ENCODE measurements at regions not wholly inside any gene's neighbourhood (a gene's known extent, or its start where the extent isn't known, plus 50 kb on each side); places are given as distances from the start of the nearest gene placed in this dataset.

GRCh38 chr7:50957431-50957830 is 174.7 kb upstream of the GRB10 start:
- H3K4me1 ChIP-seq (ENCODE audit: control insufficient read depth in 4 of 4, insufficient read depth in 4 of 4, low read length in 3 of 4) = no peaks in the 10 kb centered on the region
- H3K27me3 ChIP-seq (ENCODE audit: control insufficient read depth in 4 of 4, insufficient read depth in 4 of 4, low read length in 3 of 4) = no peaks in the 10 kb centered on the region
- no peak overlapping the region for H3K4me3 ChIP-seq (ENCODE audit: low read depth in 1 of 3, low read length in 3 of 3)
- no peak overlapping the region for H3K27ac ChIP-seq (ENCODE audit: low read depth in 1 of 2, low read length in 2 of 2)
- no peak overlapping the region for H3K9ac ChIP-seq (ENCODE audit: low read depth in 1 of 2, low read length in 2 of 2)
- DNase-seq (ENCODE audit: low spot score) = no peak
- no peaks in the 10 kb centered on the region for H3K36me3 ChIP-seq (ENCODE audit: control insufficient read depth in 4 of 4, insufficient read depth in 3 of 4, low read depth in 1 of 4, low read length in 3 of 4)
- H3K9me3 ChIP-seq (ENCODE audit: control insufficient read depth in 4 of 4, low read length in 3 of 4) = peaks cover 0 to 1% (median 0%) of the 10 kb centered on the region in 4 donors
- WGBS = 61% methylated on average over 6 of the region's 6 CpGs
- TF ChIP-seq MAX (IDR thresholded peaks at IDR 0.05) = no peak
- no peak for TF ChIP-seq ZBTB33 (IDR thresholded peaks at IDR 0.05)
- no peak for TF ChIP-seq CTCF (IDR thresholded peaks at IDR 0.05; ENCODE audit: low read depth, low read length, missing input control)
- no peak for TF ChIP-seq NR2F2 (IDR thresholded peaks at IDR 0.05)
- TF ChIP-seq ATF3 (IDR thresholded peaks at IDR 0.05) = no peak
- TF ChIP-seq RXRA (IDR thresholded peaks at IDR 0.05) = no peak
- TF ChIP-seq HNF4G (IDR thresholded peaks at IDR 0.05) = no peak
- no peak for TF ChIP-seq YY1 (IDR thresholded peaks at IDR 0.05)
- no peak for TF ChIP-seq GABPA (IDR thresholded peaks at IDR 0.05 in 1 of 2, conservative IDR thresholded peaks at IDR 0.05 in 1 of 2)
- TF ChIP-seq JUND (IDR thresholded peaks at IDR 0.05) = no peak
- TF ChIP-seq TAF1 (conservative IDR thresholded peaks at IDR 0.05) = no peak
- TF ChIP-seq FOXA2 (IDR thresholded peaks at IDR 0.05) = no peak
- TF ChIP-seq FOXA1 (IDR thresholded peaks at IDR 0.05) = no peak

- no peak overlapping the region for H3K9ac ChIP-seq (ENCODE audit: low read depth in 1 of 2, low read length in 2 of 2)
- no peak overlapping the region for H3K27ac ChIP-seq (ENCODE audit: low read depth in 1 of 2, low read length in 2 of 2)
- peaks cover 0 to 1% (median 0%) of the 10 kb centered on the region in 4 donors for H3K9me3 ChIP-seq (ENCODE audit: control insufficient read depth in 4 of 4, low read length in 3 of 4)
- H3K27me3 ChIP-seq (ENCODE audit: control insufficient read depth in 4 of 4, insufficient read depth in 4 of 4, low read length in 3 of 4) = no peaks in the 10 kb centered on the region
- TF ChIP-seq GABPA (IDR thresholded peaks at IDR 0.05 in 1 of 2, conservative IDR thresholded peaks at IDR 0.05 in 1 of 2) (no peak), TAF1 (conservative IDR thresholded peaks at IDR 0.05) (no peak), EGR1 (IDR thresholded peaks at IDR 0.05; ENCODE audit: low read depth in 2 of 2) (no peak), CTCF (IDR thresholded peaks at IDR 0.05; ENCODE audit: low read depth, low read length, missing input control) (no peak), FOXA1 (IDR thresholded peaks at IDR 0.05) (no peak), YY1 (IDR thresholded peaks at IDR 0.05) (no peak), RXRA (IDR thresholded peaks at IDR 0.05) (no peak), JUND (IDR thresholded peaks at IDR 0.05) (no peak), NR2F2 (IDR thresholded peaks at IDR 0.05) (no peak), HNF4A (conservative IDR thresholded peaks at IDR 0.05) (no peak), HNF4G (IDR thresholded peaks at IDR 0.05) (no peak)
- no peaks in the 10 kb centered on the region for H3K36me3 ChIP-seq (ENCODE audit: control insufficient read depth in 4 of 4, insufficient read depth in 3 of 4, low read depth in 1 of 4, low read length in 3 of 4)
- no peak for DNase-seq (ENCODE audit: low spot score)
- H3K4me3 ChIP-seq (ENCODE audit: low read depth in 1 of 3, low read length in 3 of 3) = no peak overlapping the region
- WGBS = 82% methylated on average over 8 of the region's 8 CpGs
- H3K4me1 ChIP-seq (ENCODE audit: control insufficient read depth in 4 of 4, insufficient read depth in 4 of 4, low read length in 3 of 4) = no peaks in the 10 kb centered on the region
These were observed 173.9 kb upstream of the GRB10 start for GRCh38 chr7:50956522-50957155.

Data from liver (tissue), 8 donors.